Endothelial cell of umbilical vein (primary cell): ENCODE measurements at regions not wholly inside any gene's neighbourhood (a gene's known extent, or its start where the extent isn't known, plus 50 kb on each side); places are given as distances from the start of the nearest gene placed in this dataset.

ENCODE experiments used
- BruUV-seq: library from RNA; stranded (reverse); fragments of 400-500 nt; replicated peaks from 2 replicates; lab custom pipeline; 2021; lab: Mats Ljungman, UMichigan
- CTCF ChIA-PET: fragments of 300-600, 350-600 bp; sonication (Branson Sonifier 250); formaldehyde crosslinking; loops from one replicate; lab custom pipeline; 2021; ENCODE audit warnings: antibody characterized with exemption, inconsistent platforms; lab: Charles Lee
- POLR2A ChIA-PET: fragments of 300-600, 350-600 bp; sonication (Branson Sonifier 250); formaldehyde crosslinking; loops from one replicate; lab custom pipeline; 2021; ENCODE audit warnings: antibody characterized with exemption, inconsistent platforms; lab: Charles Lee
- DNase-seq: peaks from one replicate; pipeline ENCODE4 v3.0.0-alpha.2; 2011; ENCODE audit warnings: low read depth, low spot score
- FAIRE-seq: peaks from 2 replicates; lab custom pipeline; 2011; peaks lifted over from hg19 to GRCh38; lab: Jason Lieb, UNC
- H2AFZ ChIP-seq: 2 replicates; pipeline ENCODE4 v1.6.0; 2012; ENCODE audit warnings: low read depth, low read length, control low read depth, inconsistent platforms
- H3K27ac ChIP-seq: 2 replicates; pipeline ENCODE4 v1.5.1; 2011; ENCODE audit warnings: low read depth, mild to moderate bottlenecking, control low read depth, low read length, moderate library complexity; ENCODE audit not compliant: insufficient read depth
- H3K27me3 ChIP-seq, 2 experiments: 2 replicates each; pipeline versions ENCODE4 v1.6.0 to v1.6.1; 2011; ENCODE audit warnings: low read length in 2 of 2, mixed read lengths in 1 of 2; ENCODE audit not compliant: control insufficient read depth in 2 of 2, insufficient read depth in 2 of 2
- H3K36me3 ChIP-seq, 2 experiments: 2 replicates in 1 of 2; 3 replicates in 1 of 2; pipeline ENCODE4 v1.5.1; 2011; ENCODE audit warnings: low read length in 2 of 2, mild to moderate bottlenecking in 1 of 2, moderate library complexity in 1 of 2; ENCODE audit not compliant: control insufficient read depth in 2 of 2, insufficient read depth in 2 of 2; ENCODE audit errors: extremely low read depth in 1 of 2
- H3K4me1 ChIP-seq: 3 replicates; pipeline ENCODE4 v1.5.1; 2011; ENCODE audit warnings: mild to moderate bottlenecking, low read length; ENCODE audit not compliant: control insufficient read depth, insufficient read depth; ENCODE audit errors: extremely low read depth
- H3K4me2 ChIP-seq: 2 replicates; pipeline ENCODE4 v1.6.1; 2011; ENCODE audit warnings: low read length, control low read depth, mixed read lengths; ENCODE audit not compliant: insufficient read depth
- H3K4me3 ChIP-seq, 3 experiments: fragments of 200-600 bp in 1 of 3; sonication (generic), shearing (Covaris generic) in 1 of 3; replicated peaks in 1 of 3; 2 replicates each; pipeline ENCODE4 v1.5.1; 2011 to 2016; ENCODE audit warnings: control low read depth in 3 of 3, low read length in 3 of 3, mild to moderate bottlenecking in 2 of 3, inconsistent platforms in 1 of 3, low read depth in 1 of 3, moderate library complexity in 1 of 3; ENCODE audit not compliant: insufficient read depth in 1 of 3
- H3K79me2 ChIP-seq: 2 replicates; pipeline ENCODE4 v1.6.0; 2012; ENCODE audit warnings: low read length, inconsistent platforms; ENCODE audit not compliant: control insufficient read depth, insufficient read depth
- H3K9ac ChIP-seq: replicated peaks from 2 replicates; pipeline ENCODE3; 2011; ENCODE audit warnings: low read length, control low read depth; ENCODE audit not compliant: insufficient read depth; ENCODE audit errors: extremely low read depth
- H3K9me1 ChIP-seq: replicated peaks from 3 replicates; pipeline ENCODE4 v1.6.0; 2011; ENCODE audit warnings: mild to moderate bottlenecking, low read length; ENCODE audit not compliant: control insufficient read depth, insufficient read depth; ENCODE audit errors: extremely low read depth
- H3K9me3 ChIP-seq: replicated peaks from 2 replicates; pipeline ENCODE4 v1.5.1; 2012; ENCODE audit warnings: low read length, inconsistent platforms; ENCODE audit not compliant: control insufficient read depth, insufficient read depth
- H4K20me1 ChIP-seq: replicated peaks from 2 replicates; pipeline ENCODE3; 2011; ENCODE audit warnings: mild to moderate bottlenecking, low read length; ENCODE audit not compliant: control insufficient read depth, insufficient read depth; ENCODE audit errors: extremely low read depth
- EZH2 ChIP-seq: IDR thresholded peaks from 2 replicates; pipeline ENCODE4 v1.6.1; 2012; ENCODE audit warnings: borderline replicate concordance, low read depth, mild to moderate bottlenecking, moderate library complexity, low read length, inconsistent platforms; ENCODE audit not compliant: severe bottlenecking
- FOS ChIP-seq: IDR thresholded peaks from 2 replicates; pipeline ENCODE4 v1.6.1; 2011; ENCODE audit warnings: mild to moderate bottlenecking, low read length, moderate library complexity, borderline replicate concordance; ENCODE audit not compliant: insufficient read depth
- GATA2 ChIP-seq: IDR thresholded peaks from 2 replicates; pipeline ENCODE4 v1.7.0; 2011; ENCODE audit warnings: low read depth, mild to moderate bottlenecking, moderate library complexity, mixed read lengths, low read length; ENCODE audit not compliant: insufficient read length, insufficient read depth
- JUN ChIP-seq: IDR thresholded peaks from 2 replicates; pipeline ENCODE4 v1.6.1; 2011; ENCODE audit warnings: borderline replicate concordance, low read depth; ENCODE audit not compliant: insufficient read length, insufficient read depth
- MYC ChIP-seq: IDR thresholded peaks from one replicate; pipeline ENCODE4 v1.6.1; 2011; ENCODE audit warnings: mild to moderate bottlenecking, low read depth, low read length
- POLR2A ChIP-seq: IDR thresholded peaks from 2 replicates; pipeline ENCODE4 v1.6.1; 2012; ENCODE audit warnings: low read depth, mild to moderate bottlenecking, control low read depth, low read length
- POLR2AphosphoS5 ChIP-seq: IDR thresholded peaks from 2 replicates; pipeline ENCODE4 v1.6.1; 2012; ENCODE audit warnings: low read depth, mild to moderate bottlenecking, control low read depth, low read length, moderate library complexity; ENCODE audit not compliant: insufficient read depth
- dilution Hi-C: fragments of 300-500 bp; cut with MboI; formaldehyde crosslinking; loops from one replicate; pipeline ENCODE4 v1.15.0; 2019; ENCODE audit warnings: low sequenced_read_pairs; ENCODE audit not compliant: extremely low pct_ligation_motif_present
- intact Hi-C: fragments of 100-400 bp; cut with micrococcal nuclease; formaldehyde crosslinking; loops from one replicate; pipeline ENCODE4 v1.10.0; 2022
- TF ChIP-seq, protein P1 (sequence below): IDR thresholded peaks from 2 replicates; pipeline ENCODE4 v1.6.1; 2011; ENCODE audit not compliant: insufficient read depth, insufficient read length
- TF ChIP-seq, protein P2 (sequence below), 2 donors: IDR thresholded peaks; 1 replicate in 1 of 2; 2 replicates in 1 of 2; pipeline ENCODE4 v1.5.1; 2011; ENCODE audit warnings: low read length in 2 of 2, mild to moderate bottlenecking in 2 of 2, moderate library complexity in 2 of 2, control low read depth in 1 of 2, inconsistent platforms in 1 of 2, low read depth in 1 of 2; ENCODE audit not compliant: insufficient read depth in 1 of 2; ENCODE audit errors: extremely low read depth in 1 of 2

DNA sequence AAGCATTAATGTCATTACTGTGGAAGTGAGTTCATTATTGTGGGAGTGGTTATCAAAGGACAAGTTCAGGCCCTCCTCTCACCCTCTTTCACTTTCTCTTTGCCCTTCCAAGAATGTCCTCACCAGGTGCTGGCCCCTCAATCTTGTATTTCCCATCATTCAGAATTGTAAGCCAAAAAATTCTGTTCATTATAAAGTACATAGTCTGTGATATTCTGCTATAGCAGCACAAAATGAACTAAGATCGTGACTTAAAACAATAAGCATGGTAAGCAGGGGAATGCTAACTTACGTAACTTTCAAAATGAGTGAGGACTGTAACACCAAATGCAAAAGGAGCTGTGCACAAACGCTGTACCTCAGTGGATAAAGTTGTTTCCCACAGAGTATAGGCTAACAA is 515.7 kb upstream of the BTBD3 start:
- Histone ChIP-seq H2AFZ (no peak overlapping the region), H3K9me3 (no peaks in the 10 kb centered on the region), H3K27ac (no peak overlapping the region), H3K27me3 (no peaks in the 10 kb centered on the region), H4K20me1 (no peaks in the 10 kb centered on the region), H3K9me1 (no peaks in the 10 kb centered on the region), H3K4me2 (no peak overlapping the region), H3K9ac (no peak overlapping the region), H3K79me2 (no peaks in the 10 kb centered on the region), H3K4me1 (no peaks in the 10 kb centered on the region), H3K4me3 (no peak overlapping the region), H3K36me3 (no peaks in the 10 kb centered on the region)
- POLR2A ChIA-PET, result no interaction called here
- intact Hi-C loops (no loop called here), dilution Hi-C loops (no loop called here)
- no TSS peak for BruUV-seq
- no peak for TF ChIP-seq POLR2A
- TF ChIP-seq POLR2AphosphoS5, result no peak
- TF ChIP-seq JUN, result no peak
- TF ChIP-seq, protein P1, sequence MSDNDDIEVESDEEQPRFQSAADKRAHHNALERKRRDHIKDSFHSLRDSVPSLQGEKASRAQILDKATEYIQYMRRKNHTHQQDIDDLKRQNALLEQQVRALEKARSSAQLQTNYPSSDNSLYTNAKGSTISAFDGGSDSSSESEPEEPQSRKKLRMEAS, result no peak
- no peak for TF ChIP-seq FOS
- no peak for TF ChIP-seq MYC
- TF ChIP-seq EZH2, result no peak
- TF ChIP-seq, protein P2, sequence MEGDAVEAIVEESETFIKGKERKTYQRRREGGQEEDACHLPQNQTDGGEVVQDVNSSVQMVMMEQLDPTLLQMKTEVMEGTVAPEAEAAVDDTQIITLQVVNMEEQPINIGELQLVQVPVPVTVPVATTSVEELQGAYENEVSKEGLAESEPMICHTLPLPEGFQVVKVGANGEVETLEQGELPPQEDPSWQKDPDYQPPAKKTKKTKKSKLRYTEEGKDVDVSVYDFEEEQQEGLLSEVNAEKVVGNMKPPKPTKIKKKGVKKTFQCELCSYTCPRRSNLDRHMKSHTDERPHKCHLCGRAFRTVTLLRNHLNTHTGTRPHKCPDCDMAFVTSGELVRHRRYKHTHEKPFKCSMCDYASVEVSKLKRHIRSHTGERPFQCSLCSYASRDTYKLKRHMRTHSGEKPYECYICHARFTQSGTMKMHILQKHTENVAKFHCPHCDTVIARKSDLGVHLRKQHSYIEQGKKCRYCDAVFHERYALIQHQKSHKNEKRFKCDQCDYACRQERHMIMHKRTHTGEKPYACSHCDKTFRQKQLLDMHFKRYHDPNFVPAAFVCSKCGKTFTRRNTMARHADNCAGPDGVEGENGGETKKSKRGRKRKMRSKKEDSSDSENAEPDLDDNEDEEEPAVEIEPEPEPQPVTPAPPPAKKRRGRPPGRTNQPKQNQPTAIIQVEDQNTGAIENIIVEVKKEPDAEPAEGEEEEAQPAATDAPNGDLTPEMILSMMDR (IDR thresholded peaks at IDR 0.05; ENCODE audit: extremely low read depth in 1 of 2, insufficient read depth in 1 of 2, low read depth in 1 of 2, low read length in 2 of 2), result no peak
- no peak for TF ChIP-seq GATA2
- DNase-seq, result no peak
- CTCF ChIA-PET, result no interaction called here
- FAIRE-seq, result no peak
